Endothelial cell of umbilical vein (primary cell): ENCODE measurements at regions not wholly inside any gene's neighbourhood (a gene's known extent, or its start where the extent isn't known, plus 50 kb on each side); places are given as distances from the start of the nearest gene placed in this dataset.

ENCODE experiments used
- BruUV-seq: library from RNA; stranded (reverse); fragments of 400-500 nt; replicated peaks from 2 replicates; lab custom pipeline; 2021; lab: Mats Ljungman, UMichigan
- CTCF ChIA-PET: fragments of 300-600, 350-600 bp; sonication (Branson Sonifier 250); formaldehyde crosslinking; loops from one replicate; lab custom pipeline; 2021; ENCODE audit warnings: antibody characterized with exemption, inconsistent platforms; lab: Charles Lee
- POLR2A ChIA-PET: fragments of 300-600, 350-600 bp; sonication (Branson Sonifier 250); formaldehyde crosslinking; loops from one replicate; lab custom pipeline; 2021; ENCODE audit warnings: antibody characterized with exemption, inconsistent platforms; lab: Charles Lee
- DNase-seq: peaks from one replicate; pipeline ENCODE4 v3.0.0-alpha.2; 2011; ENCODE audit warnings: low read depth, low spot score
- FAIRE-seq: peaks from 2 replicates; lab custom pipeline; 2011; peaks lifted over from hg19 to GRCh38; lab: Jason Lieb, UNC
- H2AFZ ChIP-seq: 2 replicates; pipeline ENCODE4 v1.6.0; 2012; ENCODE audit warnings: low read depth, low read length, control low read depth, inconsistent platforms
- H3K27ac ChIP-seq: 2 replicates; pipeline ENCODE4 v1.5.1; 2011; ENCODE audit warnings: low read depth, mild to moderate bottlenecking, control low read depth, low read length, moderate library complexity; ENCODE audit not compliant: insufficient read depth
- H3K27me3 ChIP-seq, 2 experiments: 2 replicates each; pipeline versions ENCODE4 v1.6.0 to v1.6.1; 2011; ENCODE audit warnings: low read length in 2 of 2, mixed read lengths in 1 of 2; ENCODE audit not compliant: control insufficient read depth in 2 of 2, insufficient read depth in 2 of 2
- H3K36me3 ChIP-seq, 2 experiments: 2 replicates in 1 of 2; 3 replicates in 1 of 2; pipeline ENCODE4 v1.5.1; 2011; ENCODE audit warnings: low read length in 2 of 2, mild to moderate bottlenecking in 1 of 2, moderate library complexity in 1 of 2; ENCODE audit not compliant: control insufficient read depth in 2 of 2, insufficient read depth in 2 of 2; ENCODE audit errors: extremely low read depth in 1 of 2
- H3K4me1 ChIP-seq: 3 replicates; pipeline ENCODE4 v1.5.1; 2011; ENCODE audit warnings: mild to moderate bottlenecking, low read length; ENCODE audit not compliant: control insufficient read depth, insufficient read depth; ENCODE audit errors: extremely low read depth
- H3K4me2 ChIP-seq: 2 replicates; pipeline ENCODE4 v1.6.1; 2011; ENCODE audit warnings: low read length, control low read depth, mixed read lengths; ENCODE audit not compliant: insufficient read depth
- H3K4me3 ChIP-seq, 3 experiments: fragments of 200-600 bp in 1 of 3; sonication (generic), shearing (Covaris generic) in 1 of 3; replicated peaks in 1 of 3; 2 replicates each; pipeline ENCODE4 v1.5.1; 2011 to 2016; ENCODE audit warnings: control low read depth in 3 of 3, low read length in 3 of 3, mild to moderate bottlenecking in 2 of 3, inconsistent platforms in 1 of 3, low read depth in 1 of 3, moderate library complexity in 1 of 3; ENCODE audit not compliant: insufficient read depth in 1 of 3
- H3K79me2 ChIP-seq: 2 replicates; pipeline ENCODE4 v1.6.0; 2012; ENCODE audit warnings: low read length, inconsistent platforms; ENCODE audit not compliant: control insufficient read depth, insufficient read depth
- H3K9ac ChIP-seq: replicated peaks from 2 replicates; pipeline ENCODE3; 2011; ENCODE audit warnings: low read length, control low read depth; ENCODE audit not compliant: insufficient read depth; ENCODE audit errors: extremely low read depth
- H3K9me1 ChIP-seq: replicated peaks from 3 replicates; pipeline ENCODE4 v1.6.0; 2011; ENCODE audit warnings: mild to moderate bottlenecking, low read length; ENCODE audit not compliant: control insufficient read depth, insufficient read depth; ENCODE audit errors: extremely low read depth
- H3K9me3 ChIP-seq: replicated peaks from 2 replicates; pipeline ENCODE4 v1.5.1; 2012; ENCODE audit warnings: low read length, inconsistent platforms; ENCODE audit not compliant: control insufficient read depth, insufficient read depth
- H4K20me1 ChIP-seq: replicated peaks from 2 replicates; pipeline ENCODE3; 2011; ENCODE audit warnings: mild to moderate bottlenecking, low read length; ENCODE audit not compliant: control insufficient read depth, insufficient read depth; ENCODE audit errors: extremely low read depth
- EZH2 ChIP-seq: IDR thresholded peaks from 2 replicates; pipeline ENCODE4 v1.6.1; 2012; ENCODE audit warnings: borderline replicate concordance, low read depth, mild to moderate bottlenecking, moderate library complexity, low read length, inconsistent platforms; ENCODE audit not compliant: severe bottlenecking
- FOS ChIP-seq: IDR thresholded peaks from 2 replicates; pipeline ENCODE4 v1.6.1; 2011; ENCODE audit warnings: mild to moderate bottlenecking, low read length, moderate library complexity, borderline replicate concordance; ENCODE audit not compliant: insufficient read depth
- GATA2 ChIP-seq: IDR thresholded peaks from 2 replicates; pipeline ENCODE4 v1.7.0; 2011; ENCODE audit warnings: low read depth, mild to moderate bottlenecking, moderate library complexity, mixed read lengths, low read length; ENCODE audit not compliant: insufficient read length, insufficient read depth
- JUN ChIP-seq: IDR thresholded peaks from 2 replicates; pipeline ENCODE4 v1.6.1; 2011; ENCODE audit warnings: borderline replicate concordance, low read depth; ENCODE audit not compliant: insufficient read length, insufficient read depth
- MYC ChIP-seq: IDR thresholded peaks from one replicate; pipeline ENCODE4 v1.6.1; 2011; ENCODE audit warnings: mild to moderate bottlenecking, low read depth, low read length
- POLR2A ChIP-seq: IDR thresholded peaks from 2 replicates; pipeline ENCODE4 v1.6.1; 2012; ENCODE audit warnings: low read depth, mild to moderate bottlenecking, control low read depth, low read length
- POLR2AphosphoS5 ChIP-seq: IDR thresholded peaks from 2 replicates; pipeline ENCODE4 v1.6.1; 2012; ENCODE audit warnings: low read depth, mild to moderate bottlenecking, control low read depth, low read length, moderate library complexity; ENCODE audit not compliant: insufficient read depth
- dilution Hi-C: fragments of 300-500 bp; cut with MboI; formaldehyde crosslinking; loops from one replicate; pipeline ENCODE4 v1.15.0; 2019; ENCODE audit warnings: low sequenced_read_pairs; ENCODE audit not compliant: extremely low pct_ligation_motif_present
- intact Hi-C: fragments of 100-400 bp; cut with micrococcal nuclease; formaldehyde crosslinking; loops from one replicate; pipeline ENCODE4 v1.10.0; 2022
- TF ChIP-seq, protein P1 (sequence below), 2 donors: IDR thresholded peaks; 1 replicate in 1 of 2; 2 replicates in 1 of 2; pipeline ENCODE4 v1.5.1; 2011; ENCODE audit warnings: low read length in 2 of 2, mild to moderate bottlenecking in 2 of 2, moderate library complexity in 2 of 2, control low read depth in 1 of 2, inconsistent platforms in 1 of 2, low read depth in 1 of 2; ENCODE audit not compliant: insufficient read depth in 1 of 2; ENCODE audit errors: extremely low read depth in 1 of 2
- TF ChIP-seq, protein P2 (sequence below): IDR thresholded peaks from 2 replicates; pipeline ENCODE4 v1.6.1; 2011; ENCODE audit not compliant: insufficient read depth, insufficient read length

DNA sequence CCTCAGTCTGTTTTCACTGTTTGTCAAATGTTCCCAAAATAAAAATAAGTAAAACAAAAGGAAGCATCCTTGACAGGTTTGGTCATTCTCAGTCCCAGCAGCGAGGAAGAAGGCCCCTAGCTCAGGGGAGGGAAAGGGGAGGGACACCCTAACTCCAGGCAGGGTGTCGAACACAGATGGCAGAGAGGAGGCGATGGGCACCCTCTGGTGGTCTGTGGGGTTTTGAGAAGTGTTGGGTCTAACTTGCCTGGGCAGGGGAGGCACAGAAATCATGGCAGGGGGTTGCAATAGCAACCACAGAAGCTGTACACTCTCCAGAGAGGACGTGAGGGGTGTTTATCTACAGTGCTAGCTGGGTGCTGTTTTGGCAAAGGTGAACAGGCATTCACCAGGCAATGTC, 229.8 kb upstream of the SFRP2 start:
- DNase-seq (no peak), FAIRE-seq (no peak)
- no peak overlapping the region for H3K4me3 ChIP-seq
- H4K20me1 ChIP-seq: no peaks in the 10 kb centered on the region
- dilution Hi-C loops: no loop called here
- H3K36me3 ChIP-seq: no peaks in the 10 kb centered on the region
- H3K9me3 ChIP-seq: no peaks in the 10 kb centered on the region
- H2AFZ ChIP-seq: no peak overlapping the region
- no peak overlapping the region for H3K4me2 ChIP-seq
- H3K9me1 ChIP-seq: no peaks in the 10 kb centered on the region
- H3K9ac ChIP-seq: no peak overlapping the region
- POLR2A ChIA-PET: no interaction called here
- BruUV-seq: no TSS peak
- H3K79me2 ChIP-seq: no peaks in the 10 kb centered on the region
- CTCF ChIA-PET: no interaction called here
- intact Hi-C loops: no loop called here
- TF ChIP-seq POLR2A (no peak), GATA2 (no peak), POLR2AphosphoS5 (no peak)
- TF ChIP-seq, protein P1, sequence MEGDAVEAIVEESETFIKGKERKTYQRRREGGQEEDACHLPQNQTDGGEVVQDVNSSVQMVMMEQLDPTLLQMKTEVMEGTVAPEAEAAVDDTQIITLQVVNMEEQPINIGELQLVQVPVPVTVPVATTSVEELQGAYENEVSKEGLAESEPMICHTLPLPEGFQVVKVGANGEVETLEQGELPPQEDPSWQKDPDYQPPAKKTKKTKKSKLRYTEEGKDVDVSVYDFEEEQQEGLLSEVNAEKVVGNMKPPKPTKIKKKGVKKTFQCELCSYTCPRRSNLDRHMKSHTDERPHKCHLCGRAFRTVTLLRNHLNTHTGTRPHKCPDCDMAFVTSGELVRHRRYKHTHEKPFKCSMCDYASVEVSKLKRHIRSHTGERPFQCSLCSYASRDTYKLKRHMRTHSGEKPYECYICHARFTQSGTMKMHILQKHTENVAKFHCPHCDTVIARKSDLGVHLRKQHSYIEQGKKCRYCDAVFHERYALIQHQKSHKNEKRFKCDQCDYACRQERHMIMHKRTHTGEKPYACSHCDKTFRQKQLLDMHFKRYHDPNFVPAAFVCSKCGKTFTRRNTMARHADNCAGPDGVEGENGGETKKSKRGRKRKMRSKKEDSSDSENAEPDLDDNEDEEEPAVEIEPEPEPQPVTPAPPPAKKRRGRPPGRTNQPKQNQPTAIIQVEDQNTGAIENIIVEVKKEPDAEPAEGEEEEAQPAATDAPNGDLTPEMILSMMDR (IDR thresholded peaks at IDR 0.05; ENCODE audit: extremely low read depth in 1 of 2, insufficient read depth in 1 of 2, low read depth in 1 of 2, low read length in 2 of 2): no peak
- no peaks in the 10 kb centered on the region for H3K27me3 ChIP-seq
- H3K4me1 ChIP-seq: no peaks in the 10 kb centered on the region
- no peak overlapping the region for H3K27ac ChIP-seq

DNA sequence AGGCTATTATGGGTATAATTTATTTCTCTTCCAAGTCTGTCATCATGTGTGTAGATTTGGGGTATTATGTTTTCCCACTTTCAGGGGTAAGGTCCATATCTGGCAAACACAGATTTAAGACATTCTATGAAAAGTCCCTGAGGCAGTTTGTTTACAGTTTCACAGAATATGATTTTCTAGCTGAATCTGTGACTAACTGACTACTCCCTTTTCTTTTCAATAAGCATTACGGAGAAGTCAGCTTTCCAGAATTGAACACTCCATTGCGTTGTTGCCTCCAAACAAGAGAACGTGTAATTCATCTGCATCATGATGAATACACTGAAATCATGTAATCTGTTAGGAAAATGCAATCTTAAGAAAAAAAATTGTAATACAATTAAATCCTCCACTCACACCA, 226.7 kb upstream of the SFRP2 start:
- H3K4me3 ChIP-seq: no peak overlapping the region
- no peaks in the 10 kb centered on the region for H3K27me3 ChIP-seq
- H2AFZ ChIP-seq: no peak overlapping the region
- no peaks in the 10 kb centered on the region for H3K9me3 ChIP-seq
- no peaks in the 10 kb centered on the region for H4K20me1 ChIP-seq
- no peaks in the 10 kb centered on the region for H3K36me3 ChIP-seq
- H3K79me2 ChIP-seq: no peaks in the 10 kb centered on the region
- no peak overlapping the region for H3K9ac ChIP-seq
- TF ChIP-seq, protein P2, sequence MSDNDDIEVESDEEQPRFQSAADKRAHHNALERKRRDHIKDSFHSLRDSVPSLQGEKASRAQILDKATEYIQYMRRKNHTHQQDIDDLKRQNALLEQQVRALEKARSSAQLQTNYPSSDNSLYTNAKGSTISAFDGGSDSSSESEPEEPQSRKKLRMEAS: no peak
- TF ChIP-seq POLR2AphosphoS5 (no peak), FOS (no peak), POLR2A (no peak), MYC (no peak), GATA2 (no peak), EZH2 (no peak), JUN (no peak)
- TF ChIP-seq, protein P1 (IDR thresholded peaks at IDR 0.05; ENCODE audit: extremely low read depth in 1 of 2, insufficient read depth in 1 of 2, low read depth in 1 of 2, low read length in 2 of 2): no peak
- dilution Hi-C loops (no loop called here), intact Hi-C loops (no loop called here)
- POLR2A ChIA-PET: no interaction called here
- DNase-seq: no peak
- no peaks in the 10 kb centered on the region for H3K9me1 ChIP-seq
- H3K4me1 ChIP-seq: no peaks in the 10 kb centered on the region
- CTCF ChIA-PET: no interaction called here
- no TSS peak for BruUV-seq
- H3K4me2 ChIP-seq: no peak overlapping the region
- no peak for FAIRE-seq
- no peak overlapping the region for H3K27ac ChIP-seq
